ENCODE measurements at regions not wholly inside any gene's neighbourhood (a gene's known extent, or its start where the extent isn't known, plus 50 kb on each side); places are given as distances from the start of the nearest gene placed in this dataset.

- no peak for TF ChIP-seq CEBPB (IDR thresholded peaks at IDR 0.05; ENCODE audit: low read depth)
- TF ChIP-seq POLR2A (IDR thresholded peaks at IDR 0.05; ENCODE audit: borderline replicate concordance, extremely low read depth, insufficient read depth, insufficient read length): no peak
Measured at GRCh38 chr19:30163663-30164062, 208.5 kb upstream of the ZNF536 start.
